HUDEP-2 (cell line): ENCODE measurements at regions not wholly inside any gene's neighbourhood (a gene's known extent, or its start where the extent isn't known, plus 50 kb on each side); places are given as distances from the start of the nearest gene placed in this dataset.

Source experiments
- DNase-seq, 76 experiments: peaks; one replicate each; lab custom pipeline; 2025; ENCODE audit not compliant: unreplicated experiment in 76 of 76; lab: John Stamatoyannopoulos, UW

DNA sequence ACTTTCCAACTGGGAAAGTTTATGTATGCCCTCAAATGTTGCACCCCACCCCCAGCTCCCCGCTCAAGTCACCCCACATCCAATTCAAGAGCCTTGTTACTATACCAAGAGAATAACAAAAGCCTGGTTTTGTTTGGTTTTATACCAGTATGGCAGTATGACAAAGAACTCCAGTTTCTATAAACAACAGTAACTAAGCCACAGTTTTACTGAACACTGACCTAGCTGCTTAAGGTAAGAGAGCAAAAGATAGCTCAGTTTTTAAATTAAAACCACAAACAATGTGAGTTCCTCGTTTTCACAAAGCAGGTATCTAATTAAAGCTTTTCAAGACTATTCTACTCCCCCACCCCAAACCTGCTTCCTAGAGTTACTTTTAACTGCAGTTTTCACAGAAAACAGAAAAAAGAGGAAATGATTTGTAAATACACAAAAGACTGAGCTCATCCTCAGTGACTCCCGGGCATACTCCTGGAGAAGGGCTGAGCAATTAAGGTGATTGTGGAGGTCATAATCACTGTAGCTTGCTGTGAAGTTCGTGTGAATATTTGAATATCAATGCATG, 59.3 kb upstream of the LHX8 start:
- no peak for DNase-seq

DNA sequence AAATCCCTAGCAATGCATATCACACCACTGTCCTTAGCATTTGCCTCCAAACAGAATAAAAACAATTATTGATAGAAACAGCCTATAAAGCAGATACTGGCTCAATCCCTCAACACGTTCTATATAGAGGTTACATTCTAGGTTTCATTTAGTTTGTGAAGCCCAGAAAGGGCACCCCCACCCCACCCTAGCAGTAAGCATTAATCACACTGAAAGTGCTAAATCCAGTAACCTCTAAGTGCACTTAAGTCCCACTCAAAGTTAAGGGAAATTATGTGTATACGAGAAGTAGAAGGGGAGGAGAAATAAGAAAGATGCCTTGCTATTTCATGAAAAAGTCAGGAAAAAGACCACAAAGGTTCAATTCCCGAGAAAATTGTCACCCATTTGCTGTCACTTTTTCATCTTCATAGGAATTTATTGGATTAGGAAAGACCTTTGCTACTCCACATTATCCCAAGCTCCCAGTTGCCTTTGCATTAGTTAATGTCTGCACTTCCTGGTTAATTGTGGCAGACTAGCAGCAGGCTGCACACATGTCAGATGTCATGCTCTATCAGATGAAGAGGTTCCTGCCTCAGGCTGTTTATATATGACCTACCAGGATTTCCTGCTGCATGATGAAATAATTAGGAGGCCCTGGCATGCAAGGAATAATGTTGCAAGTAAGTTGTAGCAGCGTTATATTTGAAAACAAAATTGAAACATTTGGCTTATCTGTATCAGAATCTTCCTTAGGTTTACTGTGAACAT, 54.5 kb upstream of the LHX8 start:
- no peak for DNase-seq

DNA sequence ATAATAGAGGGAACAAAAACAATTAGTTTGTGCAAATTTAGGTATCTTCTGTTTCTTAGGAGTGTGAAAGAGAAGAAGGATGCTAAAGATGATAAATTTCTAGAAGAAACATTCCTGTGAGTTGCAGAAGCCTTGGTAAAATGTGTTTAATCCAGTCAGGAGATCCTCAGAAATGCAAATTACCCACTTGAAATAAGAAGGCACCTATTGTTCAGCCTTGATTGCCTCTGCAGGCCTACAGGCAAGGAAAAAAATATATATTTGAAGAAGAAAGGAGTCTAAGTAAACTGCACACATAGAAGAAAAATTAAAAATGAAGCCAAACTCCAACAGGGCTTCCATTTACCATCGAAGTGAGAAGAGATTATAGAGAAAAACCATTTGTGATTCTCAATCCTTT, 51.0 kb upstream of the LHX8 start:
- no peak for DNase-seq

DNA sequence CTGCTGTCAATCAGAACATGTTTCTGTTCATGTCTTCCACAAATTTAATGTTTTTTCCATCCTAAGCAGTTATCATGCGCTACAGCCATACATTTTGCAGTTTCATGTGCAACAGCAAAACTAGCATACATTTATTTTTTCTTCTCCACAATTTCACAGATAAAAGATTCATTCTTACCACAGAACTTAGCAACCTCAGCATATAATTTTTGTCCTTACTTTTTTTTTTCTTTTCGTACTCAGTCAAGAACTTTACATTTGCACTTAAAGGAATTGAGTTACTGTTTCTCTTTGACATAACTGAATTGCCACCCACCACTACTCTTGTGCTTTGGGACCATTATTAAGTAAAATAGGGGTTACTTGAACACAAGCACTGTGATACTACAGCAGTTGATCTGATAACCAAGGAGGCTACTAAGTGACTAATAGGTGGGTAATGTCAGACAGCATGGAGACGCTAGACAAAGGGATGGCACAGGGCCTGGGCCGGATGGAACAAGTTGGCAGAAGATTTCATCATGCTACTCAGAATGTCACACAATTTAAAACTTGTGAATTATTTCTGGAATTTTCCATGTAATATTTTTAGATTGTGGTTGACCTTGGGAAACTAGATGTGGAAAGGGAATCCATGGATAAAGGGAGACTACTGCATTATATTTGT, 50.2 kb upstream of the LHX8 start:
- DNase-seq: no peak
